ENCODE measurements at regions not wholly inside any gene's neighbourhood (a gene's known extent, or its start where the extent isn't known, plus 50 kb on each side); places are given as distances from the start of the nearest gene placed in this dataset.
A peak's percentile ranks its signal among the peaks of the same experiment; 100 is the strongest.

DNA sequence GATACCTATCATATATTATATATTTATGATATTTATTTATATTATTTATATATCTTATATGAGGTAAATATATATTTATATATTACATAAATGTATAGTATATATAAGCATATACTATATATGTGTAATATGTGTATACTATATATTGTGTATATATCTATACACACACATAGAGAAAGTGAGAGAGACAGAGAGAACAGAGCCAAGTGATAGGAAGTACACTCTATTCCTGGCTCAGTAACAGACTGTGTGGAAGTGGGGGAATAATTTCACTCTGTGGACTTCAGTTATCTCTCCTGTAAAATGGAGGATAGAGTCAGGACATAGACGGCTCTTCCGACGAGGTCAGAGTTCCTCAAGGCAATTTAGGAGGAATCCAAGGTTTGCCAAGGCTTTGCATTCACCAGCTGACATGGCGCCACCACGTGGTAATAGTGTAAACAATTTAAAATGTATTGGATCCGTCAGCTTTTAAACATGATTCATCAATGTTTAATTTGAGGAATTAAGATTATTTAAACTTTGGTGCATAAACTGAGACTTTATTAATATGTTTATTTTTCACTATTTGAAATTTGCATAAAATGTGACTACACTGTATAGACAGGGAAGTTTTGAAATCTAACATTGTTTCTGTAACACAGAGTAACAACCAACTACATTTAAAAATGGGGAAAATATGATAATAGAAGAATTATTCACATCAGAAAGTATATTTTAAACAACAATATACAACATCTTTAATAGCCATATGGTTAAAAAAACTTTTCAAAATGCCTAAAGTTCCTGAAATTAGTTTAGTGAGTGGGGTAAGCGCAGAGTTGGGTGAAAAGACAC lies 75.4 kb upstream of the TMEM244 start:
- FAIRE-seq = peak; percentile 54
- Mint-ChIP-seq H3K9me3 (ENCODE audit: unreplicated experiment) (no peaks in the 10 kb centered on the region), H3K27me3 (ENCODE audit: low read depth, unreplicated experiment) (peaks cover 4% of the 10 kb centered on the region), H3K36me3 (ENCODE audit: low read depth, unreplicated experiment) (no peaks in the 10 kb centered on the region), H3K27ac (ENCODE audit: unreplicated experiment) (no peak overlapping the region), H3K4me3 (ENCODE audit: unreplicated experiment) (no peak overlapping the region), H3K4me1 (ENCODE audit: low read depth, unreplicated experiment) (no peaks in the 10 kb centered on the region)
- H3K9ac ChIP-seq (ENCODE audit: low read length) = no peak overlapping the region
- no peaks in the 10 kb centered on the region for H3K27me3 ChIP-seq (ENCODE audit: insufficient read depth, low read length)
- H2AFZ ChIP-seq (ENCODE audit: low read depth, low read length) = peak overlapping the region; percentile 79
- peak; percentile 35 for DNase-seq (ENCODE audit: low read depth)
- H3K4me3 ChIP-seq (ENCODE audit: insufficient read depth, low read depth, low read length) = peak overlapping the region; percentile 29
- H4K20me1 ChIP-seq (ENCODE audit: insufficient read depth, low read length) = no peaks in the 10 kb centered on the region
- H3K4me1 ChIP-seq (ENCODE audit: insufficient read depth, low read length) = no peaks in the 10 kb centered on the region
- peak overlapping the region; percentile 74 for H3K4me2 ChIP-seq (ENCODE audit: low read length)
- no peak overlapping the region for H3K27ac ChIP-seq (ENCODE audit: low read depth, low read length)
- TF ChIP-seq CTCF (IDR thresholded peaks at IDR 0.05; ENCODE audit: insufficient read depth, low read depth, low read length) = peak; percentile 71
- TF ChIP-seq EZH2 (IDR thresholded peaks at IDR 0.05; ENCODE audit: insufficient read depth, low read length) = no peak
- no peaks in the 10 kb centered on the region for H3K9me3 ChIP-seq (ENCODE audit: insufficient read depth, low read depth, low read length)
- H3K36me3 ChIP-seq (ENCODE audit: insufficient read depth, low read length) = no peaks in the 10 kb centered on the region
- H3K79me2 ChIP-seq (ENCODE audit: insufficient read depth, low read length) = no peaks in the 10 kb centered on the region

DNA sequence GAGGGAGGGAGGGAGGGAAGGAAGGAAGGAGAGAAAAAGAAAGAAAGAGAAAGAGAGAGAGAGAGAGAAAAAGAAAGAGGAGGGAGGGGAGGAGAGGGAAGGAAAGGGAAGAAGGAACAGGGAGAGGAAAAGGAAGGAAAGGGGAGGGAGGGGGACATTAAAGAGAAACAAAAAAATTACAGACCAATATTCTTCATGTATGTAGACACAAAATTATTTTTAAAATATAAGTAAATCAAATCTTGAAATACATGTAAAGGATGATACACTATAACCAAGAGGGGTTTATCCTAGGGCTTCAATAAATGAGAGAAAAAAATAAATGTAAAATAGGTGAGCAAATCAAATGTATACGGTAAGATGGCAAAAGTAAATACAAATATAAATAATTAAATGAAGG lies 71.2 kb upstream of the TMEM244 start:
- Histone ChIP-seq H3K27me3 (ENCODE audit: insufficient read depth, low read length) (no peaks in the 10 kb centered on the region), H3K4me2 (ENCODE audit: low read length) (no peak overlapping the region), H2AFZ (ENCODE audit: low read depth, low read length) (no peak overlapping the region), H3K4me3 (ENCODE audit: insufficient read depth, low read depth, low read length) (no peak overlapping the region), H3K4me1 (ENCODE audit: insufficient read depth, low read length) (no peaks in the 10 kb centered on the region), H3K79me2 (ENCODE audit: insufficient read depth, low read length) (no peaks in the 10 kb centered on the region), H4K20me1 (ENCODE audit: insufficient read depth, low read length) (no peaks in the 10 kb centered on the region), H3K9me3 (ENCODE audit: insufficient read depth, low read depth, low read length) (no peaks in the 10 kb centered on the region), H3K9ac (ENCODE audit: low read length) (no peak overlapping the region), H3K27ac (ENCODE audit: low read depth, low read length) (no peak overlapping the region), H3K36me3 (ENCODE audit: insufficient read depth, low read length) (no peaks in the 10 kb centered on the region)
- TF ChIP-seq CTCF (IDR thresholded peaks at IDR 0.05; ENCODE audit: insufficient read depth, low read depth, low read length) (no peak), EZH2 (IDR thresholded peaks at IDR 0.05; ENCODE audit: insufficient read depth, low read length) (no peak)
- Mint-ChIP-seq H3K36me3 (ENCODE audit: low read depth, unreplicated experiment) (no peaks in the 10 kb centered on the region), H3K4me1 (ENCODE audit: low read depth, unreplicated experiment) (peaks cover 1% of the 10 kb centered on the region), H3K27me3 (ENCODE audit: low read depth, unreplicated experiment) (no peaks in the 10 kb centered on the region), H3K4me3 (ENCODE audit: unreplicated experiment) (no peak overlapping the region), H3K9me3 (ENCODE audit: unreplicated experiment) (no peaks in the 10 kb centered on the region), H3K27ac (ENCODE audit: unreplicated experiment) (no peak overlapping the region)
- FAIRE-seq (no peak), DNase-seq (ENCODE audit: low read depth) (no peak)

- Histone ChIP-seq H3K4me1 (ENCODE audit: insufficient read depth, low read length) (no peaks in the 10 kb centered on the region), H3K36me3 (ENCODE audit: insufficient read depth, low read length) (no peaks in the 10 kb centered on the region), H3K4me2 (ENCODE audit: low read length) (no peak overlapping the region), H3K9ac (ENCODE audit: low read length) (no peak overlapping the region), H4K20me1 (ENCODE audit: insufficient read depth, low read length) (no peaks in the 10 kb centered on the region), H3K9me3 (ENCODE audit: insufficient read depth, low read depth, low read length) (no peaks in the 10 kb centered on the region), H3K79me2 (ENCODE audit: insufficient read depth, low read length) (no peaks in the 10 kb centered on the region), H3K4me3 (ENCODE audit: insufficient read depth, low read depth, low read length) (no peak overlapping the region), H2AFZ (ENCODE audit: low read depth, low read length) (no peak overlapping the region), H3K27me3 (ENCODE audit: insufficient read depth, low read length) (no peaks in the 10 kb centered on the region), H3K27ac (ENCODE audit: low read depth, low read length) (no peak overlapping the region)
- Mint-ChIP-seq H3K4me3 (ENCODE audit: unreplicated experiment) (no peak overlapping the region), H3K36me3 (ENCODE audit: low read depth, unreplicated experiment) (no peaks in the 10 kb centered on the region), H3K27ac (ENCODE audit: unreplicated experiment) (no peak overlapping the region), H3K27me3 (ENCODE audit: low read depth, unreplicated experiment) (no peaks in the 10 kb centered on the region), H3K9me3 (ENCODE audit: unreplicated experiment) (no peaks in the 10 kb centered on the region), H3K4me1 (ENCODE audit: low read depth, unreplicated experiment) (peaks cover 1% of the 10 kb centered on the region)
- TF ChIP-seq CTCF (IDR thresholded peaks at IDR 0.05; ENCODE audit: insufficient read depth, low read depth, low read length) = no peak
- no peak for TF ChIP-seq EZH2 (IDR thresholded peaks at IDR 0.05; ENCODE audit: insufficient read depth, low read length)
- FAIRE-seq (peak; percentile 13), DNase-seq (ENCODE audit: low read depth) (peak; percentile 88)
Observed at GRCh38 chr6:129929433-129929832, 68.3 kb upstream of the TMEM244 start.
